ENCODE measurements at regions not wholly inside any gene's neighbourhood (a gene's known extent, or its start where the extent isn't known, plus 50 kb on each side); places are given as distances from the start of the nearest gene placed in this dataset.

DNA sequence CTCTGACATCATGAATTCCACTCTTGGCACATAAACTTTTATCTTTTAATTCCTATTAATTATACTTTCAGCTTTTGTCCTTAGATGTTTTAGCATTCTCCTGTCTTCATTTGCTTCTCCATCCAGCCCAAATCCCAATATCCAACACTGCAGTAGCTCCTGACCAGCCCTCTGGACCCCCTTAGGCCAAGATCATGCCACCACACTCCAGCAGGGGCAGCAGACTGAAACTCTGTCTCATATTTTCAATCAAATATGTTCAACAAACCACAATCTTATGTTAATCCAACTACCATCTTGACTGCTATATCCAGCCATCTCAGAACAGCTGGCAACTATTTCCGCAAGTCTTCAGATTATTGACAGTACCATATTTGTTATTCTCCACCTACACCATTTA lies 315.8 kb upstream of the ROBO2 start:
- TF ChIP-seq, protein P1, sequence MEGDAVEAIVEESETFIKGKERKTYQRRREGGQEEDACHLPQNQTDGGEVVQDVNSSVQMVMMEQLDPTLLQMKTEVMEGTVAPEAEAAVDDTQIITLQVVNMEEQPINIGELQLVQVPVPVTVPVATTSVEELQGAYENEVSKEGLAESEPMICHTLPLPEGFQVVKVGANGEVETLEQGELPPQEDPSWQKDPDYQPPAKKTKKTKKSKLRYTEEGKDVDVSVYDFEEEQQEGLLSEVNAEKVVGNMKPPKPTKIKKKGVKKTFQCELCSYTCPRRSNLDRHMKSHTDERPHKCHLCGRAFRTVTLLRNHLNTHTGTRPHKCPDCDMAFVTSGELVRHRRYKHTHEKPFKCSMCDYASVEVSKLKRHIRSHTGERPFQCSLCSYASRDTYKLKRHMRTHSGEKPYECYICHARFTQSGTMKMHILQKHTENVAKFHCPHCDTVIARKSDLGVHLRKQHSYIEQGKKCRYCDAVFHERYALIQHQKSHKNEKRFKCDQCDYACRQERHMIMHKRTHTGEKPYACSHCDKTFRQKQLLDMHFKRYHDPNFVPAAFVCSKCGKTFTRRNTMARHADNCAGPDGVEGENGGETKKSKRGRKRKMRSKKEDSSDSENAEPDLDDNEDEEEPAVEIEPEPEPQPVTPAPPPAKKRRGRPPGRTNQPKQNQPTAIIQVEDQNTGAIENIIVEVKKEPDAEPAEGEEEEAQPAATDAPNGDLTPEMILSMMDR (IDR thresholded peaks at IDR 0.05): no peak
- TF ChIP-seq EZH2 (IDR thresholded peaks at IDR 0.05; ENCODE audit: borderline replicate concordance, insufficient read depth, low read depth, low read length, poor library complexity, severe bottlenecking): no peak
